Neural progenitor cell (in vitro differentiated cells): ENCODE measurements at regions not wholly inside any gene's neighbourhood (a gene's known extent, or its start where the extent isn't known, plus 50 kb on each side); places are given as distances from the start of the nearest gene placed in this dataset.

ENCODE experiments used
- DNase-seq: peaks from one replicate; pipeline ENCODE4 v3.0.0-alpha.2; 2016; ENCODE audit warnings: low spot score
- H2AFZ ChIP-seq: fragments of 200-600 bp; sonication (generic); replicated peaks from 2 replicates; pipeline ENCODE4 v1.6.1; 2016; ENCODE audit warnings: antibody characterized with exemption
- H3F3A ChIP-seq: fragments of 200-600 bp; sonication (generic); 2 replicates; pipeline ENCODE4 v1.6.1; 2016; ENCODE audit warnings: antibody characterized with exemption, low read depth
- H3K27ac ChIP-seq: fragments of 200-600 bp; sonication (generic); 2 replicates; pipeline ENCODE4 v1.5.1; 2016; ENCODE audit warnings: mild to moderate bottlenecking
- H3K27me3 ChIP-seq: fragments of 200-600 bp; sonication (generic); 2 replicates; pipeline ENCODE4 v1.6.1; 2016; ENCODE audit warnings: mild to moderate bottlenecking, moderate library complexity
- H3K36me3 ChIP-seq: fragments of 200-600 bp; sonication (generic); 2 replicates; pipeline ENCODE4 v1.5.1; 2016
- H3K4me1 ChIP-seq: fragments of 200-600 bp; sonication (generic); 2 replicates; pipeline ENCODE4 v1.6.1; 2016; ENCODE audit warnings: mixed run types
- H3K4me2 ChIP-seq: fragments of 200-600 bp; sonication (generic); 2 replicates; pipeline ENCODE4 v1.6.1; 2016
- H3K4me3 ChIP-seq: fragments of 200-600 bp; sonication (generic); 2 replicates; pipeline ENCODE4 v1.5.1; 2016
- H3K79me2 ChIP-seq: fragments of 200-600 bp; sonication (generic); 2 replicates; pipeline ENCODE4 v1.6.1; 2016; ENCODE audit warnings: low read depth
- H3K9ac ChIP-seq: fragments of 200-600 bp; sonication (generic); 2 replicates; pipeline ENCODE4 v1.6.1; 2016
- H3K9me3 ChIP-seq: fragments of 200-600 bp; sonication (generic); 2 replicates; pipeline ENCODE4 v1.5.1; 2016; ENCODE audit warnings: low read depth
- H4K20me1 ChIP-seq: fragments of 200-600 bp; sonication (generic); 2 replicates; pipeline ENCODE4 v1.6.1; 2016; ENCODE audit warnings: low read depth
- H3K27ac Mint-ChIP-seq: 3 replicates; pipeline ENCODE4 v1.8.0; 2021; ENCODE audit warnings: mixed read lengths
- H3K27me3 Mint-ChIP-seq: 2 replicates; pipeline ENCODE4 v1.8.0; 2022; ENCODE audit warnings: low read depth, mild to moderate bottlenecking, inconsistent platforms, moderate library complexity, mixed read lengths; ENCODE audit not compliant: insufficient read depth
- H3K36me3 Mint-ChIP-seq: 3 replicates; pipeline ENCODE4 v1.8.0; 2021; ENCODE audit warnings: mixed read lengths
- H3K4me1 Mint-ChIP-seq: 3 replicates; pipeline ENCODE4 v1.8.0; 2021; ENCODE audit warnings: mixed read lengths
- H3K4me3 Mint-ChIP-seq: 3 replicates; pipeline ENCODE4 v1.8.0; 2021; ENCODE audit warnings: mild to moderate bottlenecking, moderate library complexity, mixed read lengths
- H3K9me3 Mint-ChIP-seq: 3 replicates; pipeline ENCODE4 v1.8.0; 2020; ENCODE audit warnings: mixed read lengths
- EZH2 ChIP-seq: fragments of 200-600 bp; sonication (generic); IDR thresholded peaks from 2 replicates; pipeline ENCODE4 v1.6.1; 2017; ENCODE audit warnings: antibody characterized with exemption, mild to moderate bottlenecking, moderate library complexity

- Histone ChIP-seq H2AFZ (no peak overlapping the region), H3K4me3 (no peak overlapping the region), H3K79me2 (no peaks in the 10 kb centered on the region), H3F3A (no peaks in the 10 kb centered on the region), H3K4me2 (no peak overlapping the region), H4K20me1 (no peaks in the 10 kb centered on the region), H3K36me3 (no peaks in the 10 kb centered on the region), H3K27ac (no peak overlapping the region), H3K9ac (no peak overlapping the region), H3K9me3 (no peaks in the 10 kb centered on the region), H3K27me3 (peaks cover 56% of the 10 kb centered on the region), H3K4me1 (no peaks in the 10 kb centered on the region)
- H3K4me1 Mint-ChIP-seq: peaks cover 2% of the 10 kb centered on the region
- peaks cover 3% of the 10 kb centered on the region for H3K27me3 Mint-ChIP-seq
- TF ChIP-seq EZH2: no peak
- no peak overlapping the region for H3K4me3 Mint-ChIP-seq
- H3K27ac Mint-ChIP-seq: no peak overlapping the region
- no peak for DNase-seq
- no peaks in the 10 kb centered on the region for H3K9me3 Mint-ChIP-seq
- peaks cover 2% of the 10 kb centered on the region for H3K36me3 Mint-ChIP-seq
These were observed 50.1 kb upstream of the GATM start for GRCh38 chr15:45428491-45428890.
